H1 (cell line): ENCODE measurements at regions not wholly inside any gene's neighbourhood (a gene's known extent, or its start where the extent isn't known, plus 50 kb on each side); places are given as distances from the start of the nearest gene placed in this dataset.

Source experiments
- CTCF ChIA-PET: fragments of 300-600 bp; sonication (Branson Sonifier 250); formaldehyde crosslinking; loops from one replicate; lab custom pipeline; 2021; ENCODE audit not compliant: partially characterized antibody; lab: Charles Lee
- POLR2A ChIA-PET: fragments of 300-600 bp; sonication (Branson Sonifier 250); formaldehyde crosslinking; loops from one replicate; lab custom pipeline; 2021; ENCODE audit warnings: inconsistent platforms; ENCODE audit not compliant: partially characterized antibody; lab: Charles Lee
- DNase-seq, 2 experiments: peaks; one replicate each; pipeline versions ENCODE4 v3.0.0 to v3.0.0-alpha.2; 2010 to 2022; ENCODE audit warnings: low spot score in 2 of 2, low read depth in 1 of 2, mixed read lengths in 1 of 2
- FAIRE-seq: peaks from 2 replicates; lab custom pipeline; 2011; peaks lifted over from hg19 to GRCh38; lab: Jason Lieb, UNC
- H2AFZ ChIP-seq: 2 replicates; pipeline ENCODE4 v1.8.1; 2012; ENCODE audit warnings: low read length, inconsistent platforms
- H2AK5ac ChIP-seq: 2 replicates; pipeline ENCODE4 v1.6.1; 2013; ENCODE audit warnings: low read depth, low read length
- H2BK120ac ChIP-seq: replicated peaks from 2 replicates; pipeline ENCODE3; 2013; ENCODE audit warnings: low read depth, low read length, inconsistent platforms
- H2BK12ac ChIP-seq: 2 replicates; pipeline ENCODE4 v1.6.1; 2013; ENCODE audit warnings: low read depth, low read length
- H2BK15ac ChIP-seq: 2 replicates; pipeline ENCODE4 v1.6.1; 2013; ENCODE audit warnings: low read length
- H2BK20ac ChIP-seq: 2 replicates; pipeline ENCODE4 v1.6.1; 2013; ENCODE audit warnings: low read length
- H2BK5ac ChIP-seq: 2 replicates; pipeline ENCODE4 v1.6.1; 2013; ENCODE audit warnings: low read depth, low read length
- H3K14ac ChIP-seq: 2 replicates; pipeline ENCODE4 v1.6.1; 2013; ENCODE audit warnings: inconsistent platforms; ENCODE audit not compliant: insufficient read length
- H3K18ac ChIP-seq: 2 replicates; pipeline ENCODE4 v1.6.1; 2013; ENCODE audit warnings: low read length; ENCODE audit errors: extremely low read depth
- H3K23ac ChIP-seq: 2 replicates; pipeline ENCODE4 v1.6.1; 2013; ENCODE audit warnings: inconsistent platforms; ENCODE audit not compliant: insufficient read length
- H3K23me2 ChIP-seq: 2 replicates; pipeline ENCODE4 v1.6.1; 2013; ENCODE audit warnings: low read depth, low read length
- H3K27ac ChIP-seq: 2 replicates; pipeline ENCODE4 v1.6.1; 2011; ENCODE audit warnings: low read depth, low read length, inconsistent platforms
- H3K27me3 ChIP-seq, 4 experiments: replicated peaks in 1 of 4; 1 replicate in 1 of 4; 2 replicates in 3 of 4; pipeline versions ENCODE4 v1.6.1 to v1.8.1; 2011 to 2013; ENCODE audit warnings: low read length in 3 of 4, mild to moderate bottlenecking in 3 of 4, inconsistent platforms in 2 of 4, mixed read lengths in 2 of 4, moderate library complexity in 1 of 4; ENCODE audit not compliant: control insufficient read depth in 3 of 4, insufficient read depth in 3 of 4; ENCODE audit errors: extremely low read depth in 1 of 4
- H3K36me3 ChIP-seq, 4 experiments: 2 replicates each; pipeline versions ENCODE4 v1.6.1 to v1.8.1; 2011 to 2013; ENCODE audit warnings: mild to moderate bottlenecking in 4 of 4, low read length in 3 of 4, moderate library complexity in 2 of 4, control low read depth in 1 of 4, inconsistent platforms in 1 of 4; ENCODE audit not compliant: insufficient read depth in 4 of 4, control insufficient read depth in 2 of 4
- H3K4ac ChIP-seq: replicated peaks from 2 replicates; pipeline ENCODE3; 2013; ENCODE audit warnings: low read length, low read depth, mixed read lengths, inconsistent platforms; ENCODE audit not compliant: insufficient read length
- H3K4me1 ChIP-seq, 4 experiments: replicated peaks in 1 of 4; 1 replicate in 1 of 4; 2 replicates in 3 of 4; pipeline versions ENCODE4 v1.6.1 to v1.8.1; 2011 to 2013; ENCODE audit warnings: low read length in 3 of 4, inconsistent platforms in 2 of 4, mixed read lengths in 1 of 4; ENCODE audit not compliant: insufficient read depth in 4 of 4, control insufficient read depth in 3 of 4
- H3K4me2 ChIP-seq, 2 experiments: 2 replicates each; pipeline versions ENCODE4 v1.6.1 to v1.8.1; 2011 to 2013; ENCODE audit warnings: low read depth in 2 of 2, low read length in 2 of 2, control low read depth in 1 of 2, inconsistent platforms in 1 of 2, mild to moderate bottlenecking in 1 of 2; ENCODE audit not compliant: insufficient read depth in 1 of 2
- H3K4me3 ChIP-seq, 4 experiments: fragments of 200-600, 300-600 bp in 1 of 4; sonication (generic), shearing (Covaris generic), sonication (Bioruptor Twin) in 1 of 4; 2 replicates each; pipeline versions ENCODE4 v1.5.1 to v1.8.1; 2011 to 2016; ENCODE audit warnings: low read length in 4 of 4, low read depth in 3 of 4, control low read depth in 2 of 4, inconsistent platforms in 2 of 4, mild to moderate bottlenecking in 2 of 4, mixed read lengths in 1 of 4, moderate library complexity in 1 of 4; ENCODE audit not compliant: insufficient read depth in 2 of 4; ENCODE audit errors: extremely low read depth in 1 of 4
- H3K56ac ChIP-seq: replicated peaks from 2 replicates; pipeline ENCODE3; 2013; ENCODE audit warnings: low read depth, mild to moderate bottlenecking, mixed read lengths, low read length, inconsistent platforms; ENCODE audit not compliant: insufficient read length
- H3K79me1 ChIP-seq: 2 replicates; pipeline ENCODE4 v1.6.1; 2013; ENCODE audit warnings: low read depth, low read length, control low read depth
- H3K79me2 ChIP-seq, 2 experiments: 2 replicates each; pipeline versions ENCODE4 v1.6.1 to v1.8.1; 2012 to 2013; ENCODE audit warnings: low read length in 2 of 2, mild to moderate bottlenecking in 2 of 2, inconsistent platforms in 1 of 2; ENCODE audit not compliant: insufficient read depth in 2 of 2, control insufficient read depth in 1 of 2
- H3K9ac ChIP-seq, 4 experiments: replicated peaks in 1 of 4; 1 replicate in 1 of 4; 2 replicates in 3 of 4; pipeline versions ENCODE4 v1.6.1 to v1.8.1; 2011 to 2013; ENCODE audit warnings: low read depth in 3 of 4, low read length in 3 of 4, control low read depth in 2 of 4, mild to moderate bottlenecking in 2 of 4, moderate library complexity in 2 of 4, inconsistent platforms in 1 of 4; ENCODE audit errors: extremely low read depth in 1 of 4
- H3K9me3 ChIP-seq, 2 experiments: 2 replicates each; pipeline versions ENCODE4 v1.6.1 to v1.8.1; 2012 to 2013; ENCODE audit warnings: mild to moderate bottlenecking in 2 of 2, moderate library complexity in 2 of 2, control low read depth in 1 of 2, inconsistent platforms in 1 of 2, low read depth in 1 of 2, low read length in 1 of 2, mixed read lengths in 1 of 2; ENCODE audit not compliant: insufficient read depth in 2 of 2
- H4K20me1 ChIP-seq, 2 experiments: replicated peaks in 1 of 2; 2 replicates each; pipeline versions ENCODE3 to v1.8.1; 2011 to 2013; ENCODE audit warnings: inconsistent platforms in 2 of 2, low read length in 2 of 2, mild to moderate bottlenecking in 1 of 2; ENCODE audit not compliant: insufficient read depth in 2 of 2, control insufficient read depth in 1 of 2
- H4K5ac ChIP-seq: 2 replicates; pipeline ENCODE4 v1.6.1; 2013; ENCODE audit warnings: low read length, low read depth, mixed read lengths, inconsistent platforms; ENCODE audit not compliant: insufficient read length
- H4K8ac ChIP-seq: 2 replicates; pipeline ENCODE4 v1.8.0; 2013; ENCODE audit warnings: mild to moderate bottlenecking, moderate library complexity, low read length, inconsistent platforms; ENCODE audit not compliant: insufficient read depth; ENCODE audit errors: extremely low read depth
- H4K91ac ChIP-seq: replicated peaks from 2 replicates; pipeline ENCODE3; 2013; ENCODE audit warnings: low read length, mixed read lengths, inconsistent platforms; ENCODE audit not compliant: insufficient read length
- ASH2L ChIP-seq: fragments of 200-600, 300-600 bp; sonication (generic); IDR thresholded peaks from one replicate; pipeline ENCODE4 v1.7.1; 2017; ENCODE audit warnings: low read length
- CHD2 ChIP-seq: IDR thresholded peaks from 2 replicates; pipeline ENCODE4 v1.6.1; 2012; ENCODE audit warnings: low read length, improper control_type of control experiment
- HDAC6 ChIP-seq: IDR thresholded peaks from one replicate; pipeline ENCODE4 v1.7.1; 2012; ENCODE audit warnings: low read depth, mild to moderate bottlenecking, inconsistent platforms, low read length, moderate library complexity
- KDM5A ChIP-seq: fragments of 200-600 bp; IDR thresholded peaks from 2 replicates; pipeline ENCODE4 v1.7.1; 2012; ENCODE audit warnings: mild to moderate bottlenecking, low read length, inconsistent platforms, mixed read lengths
- NANOG ChIP-seq: IDR thresholded peaks from 2 replicates; pipeline ENCODE4 v1.6.1; 2011; ENCODE audit warnings: low read length, low read depth, mild to moderate bottlenecking, inconsistent platforms; ENCODE audit not compliant: insufficient read depth, poor library complexity, severe bottlenecking
- POU5F1 ChIP-seq: IDR thresholded peaks from 2 replicates; pipeline ENCODE4 v1.6.1; 2011; ENCODE audit warnings: low read depth, mild to moderate bottlenecking, low read length, moderate library complexity
- SAP30 ChIP-seq: fragments of 300-600 bp; sonication (generic); IDR thresholded peaks from 2 replicates; pipeline ENCODE4 v1.7.1; 2012; ENCODE audit warnings: low read length, moderate library complexity, mild to moderate bottlenecking, inconsistent platforms; ENCODE audit not compliant: insufficient read depth, insufficient replicate concordance
- SRF ChIP-seq: IDR thresholded peaks from 2 replicates; pipeline ENCODE4 v1.6.1; 2011; ENCODE audit warnings: mild to moderate bottlenecking, low read depth, low read length, moderate library complexity
- WGBS, 2 experiments: shearing (Covaris generic) in 1 of 2; methylation state at CpG; one replicate each; pipeline versions ENCODE4 v1.1.6 to v1.1.7; 2013 to 2015; ENCODE audit warnings: low lambda C conversion rate in 2 of 2, mixed read lengths in 2 of 2, inconsistent platforms in 1 of 2, low coverage in 1 of 2, missing lambda C conversion rate in 1 of 2; ENCODE audit not compliant: insufficient replicate concordance in 2 of 2, insufficient coverage in 1 of 2, insufficient read length in 1 of 2; ENCODE audit errors: extremely low coverage in 1 of 2, missing lambda C conversion rate in 1 of 2; 5-methylcytosine and 5-hydroxymethylcytosine counted together
- TF ChIP-seq, protein P1 (sequence below): IDR thresholded peaks from 2 replicates; pipeline ENCODE4 v1.6.1; 2011; ENCODE audit warnings: low read depth, mild to moderate bottlenecking, low read length; ENCODE audit not compliant: insufficient read depth

DNA sequence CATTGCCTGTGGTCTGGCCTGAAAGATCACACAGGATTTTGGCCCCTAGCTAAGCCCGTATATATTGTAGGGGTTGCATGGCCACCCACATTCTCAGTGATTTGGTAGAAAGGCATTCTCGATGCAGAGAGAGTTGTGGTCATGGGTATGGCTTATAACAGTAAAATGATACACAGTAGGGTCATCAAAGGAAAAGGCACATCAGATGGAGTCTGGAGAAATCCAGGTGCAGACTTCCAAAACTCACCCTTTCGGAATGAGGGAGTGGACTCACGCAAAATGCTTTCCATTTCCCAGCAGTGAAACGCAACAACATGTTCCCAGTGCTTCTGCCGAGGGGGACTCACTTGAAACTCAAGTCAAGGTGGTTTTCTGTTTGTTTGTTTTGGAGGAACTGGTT lies 802.5 kb upstream of the SLITRK1 start:
- Histone ChIP-seq H3K4ac (no peak overlapping the region), H3K18ac (no peak overlapping the region), H4K20me1 (no peaks in the 10 kb centered on the region), H3K9me3 (no peaks in the 10 kb centered on the region), H3K79me2 (no peaks in the 10 kb centered on the region), H3K23ac (no peak overlapping the region), H2BK12ac (no peak overlapping the region), H3K14ac (no peak overlapping the region), H2AFZ (no peak overlapping the region), H3K9ac (no peak overlapping the region), H2BK15ac (no peak overlapping the region), H3K36me3 (no peaks in the 10 kb centered on the region), H3K23me2 (no peaks in the 10 kb centered on the region), H2AK5ac (no peak overlapping the region), H4K8ac (no peak overlapping the region), H3K27ac (no peak overlapping the region), H4K5ac (no peak overlapping the region), H2BK5ac (no peak overlapping the region), H2BK20ac (no peak overlapping the region; the same call in 1 of the 2 replicates), H3K4me3 (no peak overlapping the region), H2BK120ac (no peak overlapping the region), H3K4me2 (no peak overlapping the region), H4K91ac (no peak overlapping the region), H3K4me1 (no peaks in the 10 kb centered on the region), H3K27me3 (no peaks in the 10 kb centered on the region), H3K79me1 (no peaks in the 10 kb centered on the region), H3K56ac (no peak overlapping the region)
- DNase-seq (no peak), FAIRE-seq (no peak)
- 79% methylated on average over 6 of the region's 6 CpGs; no CpG with 5 or more reads in 1 of the 2 experiments for WGBS, 2 experiments
- POLR2A ChIA-PET = no interaction called here
- CTCF ChIA-PET = no interaction called here
- TF ChIP-seq ASH2L (no peak), SAP30 (no peak), NANOG (no peak), CHD2 (no peak), HDAC6 (no peak), SRF (no peak), POU5F1 (no peak), KDM5A (no peak)
- TF ChIP-seq, protein P1, sequence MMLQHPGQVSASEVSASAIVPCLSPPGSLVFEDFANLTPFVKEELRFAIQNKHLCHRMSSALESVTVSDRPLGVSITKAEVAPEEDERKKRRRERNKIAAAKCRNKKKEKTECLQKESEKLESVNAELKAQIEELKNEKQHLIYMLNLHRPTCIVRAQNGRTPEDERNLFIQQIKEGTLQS = no peak
